ENCODE measurements at regions not wholly inside any gene's neighbourhood (a gene's known extent, or its start where the extent isn't known, plus 50 kb on each side); places are given as distances from the start of the nearest gene placed in this dataset.

DNA sequence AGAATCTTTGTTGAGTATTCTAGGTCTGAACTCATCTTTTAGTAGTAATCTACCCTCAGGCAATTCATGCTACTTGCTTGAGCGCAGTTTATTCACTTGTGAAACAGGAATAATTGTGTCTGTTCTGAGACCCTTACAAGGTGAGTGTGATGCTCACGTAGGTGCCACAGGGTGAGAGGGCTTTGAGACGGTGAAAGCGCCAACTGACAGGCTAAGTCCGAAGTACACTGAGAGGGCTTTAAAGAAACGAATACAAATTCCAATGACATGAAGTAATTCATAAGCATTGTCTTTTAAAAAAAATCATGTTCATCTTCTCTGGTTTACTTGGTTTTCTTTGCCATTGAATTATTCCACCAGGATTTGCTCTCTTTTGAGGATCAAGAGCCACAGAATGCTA lies 393.7 kb upstream of the RGMA start:
- TF ChIP-seq CTCF (conservative IDR thresholded peaks at IDR 0.05; ENCODE audit: low read length), result no peak
- no peak overlapping the region for H3K4me3 ChIP-seq (ENCODE audit: low read length)
- DNase-seq (ENCODE audit: low read depth), result no peak

- H3K4me3 ChIP-seq (ENCODE audit: low read length), result no peak overlapping the region
- no peak for TF ChIP-seq CTCF (conservative IDR thresholded peaks at IDR 0.05; ENCODE audit: low read length)
- DNase-seq (ENCODE audit: low read depth), result no peak
Observed at GRCh38 chr15:93479715-93480114, 390.7 kb upstream of the RGMA start.

DNA sequence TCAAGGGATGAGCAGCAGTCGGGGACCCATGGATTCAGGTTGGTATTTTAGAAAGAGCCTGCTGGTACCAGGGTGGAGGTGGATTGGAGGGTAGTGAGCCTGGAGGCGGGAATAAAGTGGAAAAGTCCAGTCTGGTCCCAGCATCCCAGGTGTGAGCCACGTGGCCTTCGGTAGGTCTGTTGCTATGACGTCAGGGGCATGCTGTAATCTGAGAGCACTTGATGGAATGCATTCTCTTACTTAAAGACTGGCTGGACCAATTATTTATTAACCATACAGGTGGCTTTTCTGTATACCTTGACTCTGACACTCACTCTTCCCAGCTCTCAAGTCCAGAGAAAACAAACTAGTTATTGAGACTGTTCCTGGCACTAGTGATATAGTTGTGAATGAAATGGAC lies 389.9 kb upstream of the RGMA start:
- no peak for TF ChIP-seq CTCF (conservative IDR thresholded peaks at IDR 0.05; ENCODE audit: low read length)
- no peak overlapping the region for H3K4me3 ChIP-seq (ENCODE audit: low read length)
- no peak for DNase-seq (ENCODE audit: low read depth)

DNA sequence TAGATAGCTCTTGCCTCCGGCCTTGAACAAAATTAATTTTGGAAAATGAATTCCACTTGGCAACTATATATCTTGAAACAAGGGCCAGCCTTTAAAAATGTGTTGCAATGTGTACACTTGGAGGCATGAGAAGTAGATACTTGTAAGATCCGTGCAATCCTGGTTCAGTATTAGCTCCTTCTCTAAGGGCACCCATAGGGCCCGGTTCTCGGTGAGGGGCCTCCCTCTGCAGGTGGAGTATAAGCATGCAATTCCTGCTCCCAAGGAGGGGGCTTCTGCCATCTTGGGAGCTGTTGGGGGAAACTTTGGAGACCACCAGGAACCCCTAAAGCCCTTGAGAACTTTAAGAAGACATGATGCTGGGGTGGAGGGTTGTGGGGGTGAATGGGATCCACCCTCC lies 388.7 kb upstream of the RGMA start:
- TF ChIP-seq CTCF (conservative IDR thresholded peaks at IDR 0.05; ENCODE audit: low read length), result no peak
- H3K4me3 ChIP-seq (ENCODE audit: low read length), result no peak overlapping the region
- no peak for DNase-seq (ENCODE audit: low read depth)

GRCh38 chr15:93477188-93477587 lies 388.2 kb upstream of the RGMA start:
- no peak for DNase-seq (ENCODE audit: low read depth)

DNA sequence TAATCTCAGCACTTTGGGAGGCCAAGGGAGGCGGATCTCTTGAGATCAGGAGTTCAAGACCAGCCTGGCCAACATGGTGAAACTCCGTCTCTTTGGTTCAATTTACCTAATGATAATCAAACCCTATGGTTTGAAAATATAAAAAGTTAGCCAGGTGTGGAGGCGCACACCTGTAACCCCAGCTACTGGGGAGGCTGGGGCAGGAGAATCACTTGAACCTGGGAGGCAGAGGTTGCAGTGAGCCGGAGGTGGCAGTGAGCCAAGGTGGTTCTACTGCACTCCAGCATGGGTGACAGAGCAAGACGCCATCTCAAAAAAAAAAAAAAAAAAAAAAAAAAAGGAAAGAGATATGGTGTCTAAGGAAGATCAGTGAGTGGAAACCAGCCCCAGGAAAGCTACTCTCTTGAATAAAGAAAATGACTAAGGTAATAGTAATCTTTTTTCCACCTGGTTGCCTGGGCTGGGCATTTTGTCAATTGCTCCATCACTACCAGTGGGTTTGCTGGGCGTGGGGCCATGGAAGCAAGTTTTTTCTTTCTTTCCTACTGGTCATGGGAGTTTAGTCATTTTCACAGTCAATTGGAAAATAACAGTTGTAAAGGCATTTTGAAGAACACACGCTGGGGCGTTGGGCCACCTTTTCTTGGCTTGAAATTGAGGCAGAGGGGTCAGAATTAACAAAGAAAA lies 387.6 kb upstream of the RGMA start:
- no peak for TF ChIP-seq CTCF (conservative IDR thresholded peaks at IDR 0.05; ENCODE audit: low read length)
- H3K4me3 ChIP-seq (ENCODE audit: low read length), result no peak overlapping the region
- no peak for DNase-seq (ENCODE audit: low read depth)

More at GRCh38 chr15:93477188-93477587, 388.2 kb upstream of the RGMA start:
- H3K4me3 ChIP-seq (ENCODE audit: low read length), result no peak overlapping the region
- no peak for TF ChIP-seq CTCF (conservative IDR thresholded peaks at IDR 0.05; ENCODE audit: low read length)

GRCh38 chr15:93474728-93475127 lies 385.7 kb upstream of the RGMA start:
- no peak for TF ChIP-seq CTCF (conservative IDR thresholded peaks at IDR 0.05; ENCODE audit: low read length)
- DNase-seq (ENCODE audit: low read depth), result no peak
- no peak overlapping the region for H3K4me3 ChIP-seq (ENCODE audit: low read length)
